Immature natural killer cell (primary cell): ENCODE measurements at regions not wholly inside any gene's neighbourhood (a gene's known extent, or its start where the extent isn't known, plus 50 kb on each side); places are given as distances from the start of the nearest gene placed in this dataset.

Experiments
- DNase-seq, 3 donors: peaks; one replicate each; pipeline ENCODE4 v3.0.0; 2022; ENCODE audit warnings: mixed read lengths in 1 of 3
- H3K27ac Mint-ChIP-seq, 6 donors: one replicate each; pipeline ENCODE4 v1.8.0; 2020; ENCODE audit warnings: mixed read lengths in 6 of 6, mild to moderate bottlenecking in 5 of 6, inconsistent platforms in 4 of 6, moderate library complexity in 3 of 6
- H3K27me3 Mint-ChIP-seq, 3 donors: one replicate each; pipeline ENCODE4 v1.8.0; 2020 to 2021; ENCODE audit warnings: low read depth in 3 of 3, mild to moderate bottlenecking in 3 of 3, mixed read lengths in 3 of 3, moderate library complexity in 3 of 3, inconsistent platforms in 1 of 3
- H3K36me3 Mint-ChIP-seq, 3 donors: one replicate each; pipeline ENCODE4 v1.8.0; 2020; ENCODE audit warnings: mixed read lengths in 3 of 3, inconsistent platforms in 2 of 3, mild to moderate bottlenecking in 2 of 3
- H3K4me1 Mint-ChIP-seq, 2 donors: one replicate each; pipeline ENCODE4 v1.8.0; 2020; ENCODE audit warnings: inconsistent platforms in 2 of 2, mild to moderate bottlenecking in 2 of 2, mixed read lengths in 2 of 2, moderate library complexity in 1 of 2
- H3K4me3 Mint-ChIP-seq, 5 donors: one replicate each; pipeline ENCODE4 v1.8.0; 2020; ENCODE audit warnings: mild to moderate bottlenecking in 5 of 5, mixed read lengths in 5 of 5, inconsistent platforms in 3 of 5, moderate library complexity in 3 of 5
- H3K9me3 Mint-ChIP-seq, 6 donors: one replicate each; pipeline ENCODE4 v1.8.0; 2020; ENCODE audit warnings: mild to moderate bottlenecking in 6 of 6, mixed read lengths in 6 of 6, inconsistent platforms in 4 of 6, moderate library complexity in 3 of 6

- Mint-ChIP-seq H3K36me3 (no peaks in the 10 kb centered on the region), H3K9me3 (no peaks in the 10 kb centered on the region), H3K4me3 (no peak overlapping the region), H3K4me1 (no peaks in the 10 kb centered on the region), H3K27ac (no peak overlapping the region), H3K27me3 (peaks cover 0 to 2% (median 0%) of the 10 kb centered on the region in 3 donors)
- DNase-seq = no peak
Measured at GRCh38 chr7:156175003-156175402, 362.7 kb upstream of the SHH start.

GRCh38 chr7:156174428-156174827, 362.2 kb upstream of the SHH start:
- no peak for DNase-seq
- no peaks in the 10 kb centered on the region for H3K4me1 Mint-ChIP-seq
- no peak overlapping the region for H3K27ac Mint-ChIP-seq
- H3K27me3 Mint-ChIP-seq = peaks cover 0 to 2% (median 0%) of the 10 kb centered on the region in 3 donors
- no peaks in the 10 kb centered on the region for H3K36me3 Mint-ChIP-seq
- no peaks in the 10 kb centered on the region for H3K9me3 Mint-ChIP-seq
- no peak overlapping the region for H3K4me3 Mint-ChIP-seq

GRCh38 chr7:156173748-156174353, 361.6 kb upstream of the SHH start:
- DNase-seq = no peak
- Mint-ChIP-seq H3K4me3 (no peak overlapping the region), H3K9me3 (no peaks in the 10 kb centered on the region), H3K36me3 (no peaks in the 10 kb centered on the region), H3K27ac (no peak overlapping the region), H3K27me3 (peaks cover 0 to 2% (median 0%) of the 10 kb centered on the region in 3 donors), H3K4me1 (no peaks in the 10 kb centered on the region)

- Mint-ChIP-seq H3K36me3 (no peaks in the 10 kb centered on the region), H3K27me3 (peaks cover 0 to 2% (median 0%) of the 10 kb centered on the region in 3 donors), H3K4me1 (no peaks in the 10 kb centered on the region), H3K9me3 (no peaks in the 10 kb centered on the region), H3K4me3 (no peak overlapping the region), H3K27ac (no peak overlapping the region)
- DNase-seq = no peak
Measured at GRCh38 chr7:156173346-156173745, 361.1 kb upstream of the SHH start.

- peaks cover 0 to 2% (median 0%) of the 10 kb centered on the region in 3 donors for H3K27me3 Mint-ChIP-seq
- no peaks in the 10 kb centered on the region for H3K4me1 Mint-ChIP-seq
- H3K4me3 Mint-ChIP-seq = no peak overlapping the region
- H3K27ac Mint-ChIP-seq = no peak overlapping the region
- DNase-seq = no peak
- no peaks in the 10 kb centered on the region for H3K36me3 Mint-ChIP-seq
- H3K9me3 Mint-ChIP-seq = no peaks in the 10 kb centered on the region
Measured at GRCh38 chr7:156172638-156173037, 360.4 kb upstream of the SHH start.

GRCh38 chr7:156169474-156170370, 357.5 kb upstream of the SHH start:
- peaks cover 0 to 2% (median 0%) of the 10 kb centered on the region in 3 donors for H3K27me3 Mint-ChIP-seq
- H3K4me3 Mint-ChIP-seq = no peak overlapping the region
- H3K4me1 Mint-ChIP-seq = no peaks in the 10 kb centered on the region
- no peaks in the 10 kb centered on the region for H3K36me3 Mint-ChIP-seq
- no peak overlapping the region for H3K27ac Mint-ChIP-seq
- H3K9me3 Mint-ChIP-seq = no peaks in the 10 kb centered on the region
- no peak for DNase-seq

GRCh38 chr7:156168434-156168833, 356.2 kb upstream of the SHH start:
- no peaks in the 10 kb centered on the region for H3K9me3 Mint-ChIP-seq
- H3K4me3 Mint-ChIP-seq = no peak overlapping the region
- H3K27ac Mint-ChIP-seq = no peak overlapping the region
- no peaks in the 10 kb centered on the region for H3K4me1 Mint-ChIP-seq
- no peak for DNase-seq
- no peaks in the 10 kb centered on the region for H3K36me3 Mint-ChIP-seq
- H3K27me3 Mint-ChIP-seq = peaks cover 0 to 2% (median 2%) of the 10 kb centered on the region in 3 donors

- H3K4me1 Mint-ChIP-seq = no peaks in the 10 kb centered on the region
- H3K9me3 Mint-ChIP-seq = no peaks in the 10 kb centered on the region
- DNase-seq = no peak
- no peak overlapping the region for H3K27ac Mint-ChIP-seq
- H3K4me3 Mint-ChIP-seq = no peak overlapping the region
- H3K36me3 Mint-ChIP-seq = no peaks in the 10 kb centered on the region
- peaks cover 0 to 2% (median 0%) of the 10 kb centered on the region in 3 donors for H3K27me3 Mint-ChIP-seq
Measured at GRCh38 chr7:156167987-156168386, 355.7 kb upstream of the SHH start.

GRCh38 chr7:156167417-156167807, 355.1 kb upstream of the SHH start:
- Mint-ChIP-seq H3K27me3 (peaks cover 0 to 2% (median 0%) of the 10 kb centered on the region in 3 donors), H3K27ac (no peak overlapping the region), H3K4me3 (no peak overlapping the region), H3K36me3 (no peaks in the 10 kb centered on the region), H3K9me3 (no peaks in the 10 kb centered on the region), H3K4me1 (no peaks in the 10 kb centered on the region)
- DNase-seq = no peak

GRCh38 chr7:156166692-156167416, 354.6 kb upstream of the SHH start:
- no peaks in the 10 kb centered on the region for H3K4me1 Mint-ChIP-seq
- H3K4me3 Mint-ChIP-seq = no peak overlapping the region
- no peak overlapping the region for H3K27ac Mint-ChIP-seq
- DNase-seq = no peak
- H3K36me3 Mint-ChIP-seq = no peaks in the 10 kb centered on the region
- no peaks in the 10 kb centered on the region for H3K9me3 Mint-ChIP-seq
- peaks cover 0 to 2% (median 0%) of the 10 kb centered on the region in 3 donors for H3K27me3 Mint-ChIP-seq

GRCh38 chr7:156163747-156164146, 351.5 kb upstream of the SHH start:
- Mint-ChIP-seq H3K4me1 (no peaks in the 10 kb centered on the region), H3K27ac (no peak overlapping the region), H3K9me3 (no peaks in the 10 kb centered on the region), H3K27me3 (peaks cover 0 to 2% (median 2%) of the 10 kb centered on the region in 3 donors), H3K36me3 (no peaks in the 10 kb centered on the region), H3K4me3 (no peak overlapping the region)
- DNase-seq = no peak

GRCh38 chr7:156162451-156162850, 350.2 kb upstream of the SHH start:
- peaks cover 0 to 5% (median 0%) of the 10 kb centered on the region in 6 donors for H3K9me3 Mint-ChIP-seq
- no peak overlapping the region for H3K27ac Mint-ChIP-seq
- no peaks in the 10 kb centered on the region for H3K4me1 Mint-ChIP-seq
- DNase-seq = no peak
- H3K27me3 Mint-ChIP-seq = peaks cover 2 to 3% (median 2%) of the 10 kb centered on the region in 3 donors
- H3K36me3 Mint-ChIP-seq = no peaks in the 10 kb centered on the region
- no peak overlapping the region for H3K4me3 Mint-ChIP-seq

- no peak for DNase-seq
- no peaks in the 10 kb centered on the region for H3K4me1 Mint-ChIP-seq
- H3K27ac Mint-ChIP-seq = no peak overlapping the region
- peaks cover 0 to 5% (median 0%) of the 10 kb centered on the region in 6 donors for H3K9me3 Mint-ChIP-seq
- H3K27me3 Mint-ChIP-seq = peaks cover 2 to 4% (median 3%) of the 10 kb centered on the region in 3 donors
- H3K4me3 Mint-ChIP-seq = no peak overlapping the region
- no peaks in the 10 kb centered on the region for H3K36me3 Mint-ChIP-seq
Measured at GRCh38 chr7:156160811-156161210, 348.5 kb upstream of the SHH start.

- Mint-ChIP-seq H3K27ac (no peak overlapping the region), H3K9me3 (peaks cover 0 to 5% (median 0%) of the 10 kb centered on the region in 6 donors), H3K4me1 (no peaks in the 10 kb centered on the region), H3K4me3 (no peak overlapping the region), H3K27me3 (peaks cover 0 to 4% (median 3%) of the 10 kb centered on the region in 3 donors), H3K36me3 (no peaks in the 10 kb centered on the region)
- no peak for DNase-seq
Measured at GRCh38 chr7:156158693-156159092, 346.4 kb upstream of the SHH start.
